Heart left ventricle (tissue), 16 donors: ENCODE measurements at regions not wholly inside any gene's neighbourhood (a gene's known extent, or its start where the extent isn't known, plus 50 kb on each side); places are given as distances from the start of the nearest gene placed in this dataset.

Experiments
- ATAC-seq, 4 donors: fragments of 200-7000 bp; cut with Tn5 transposase; one replicate each; pipeline ENCODE4 v1.9.1; 2020 to 2022; ENCODE audit warnings: moderate library complexity in 4 of 4, mild to moderate bottlenecking in 3 of 4, moderate number of reproducible peaks in 1 of 4
- DNase-seq, 5 donors: peaks; one replicate each; pipeline ENCODE4 v3.0.0-alpha.2; 2020
- H3K27ac ChIP-seq, 12 donors: fragments of 200-600 bp; sonication (generic) in 4 of 12; one replicate each; pipeline versions ENCODE4 v1.5.0 to v1.8.0; 2016 to 2022; ENCODE audit warnings: mild to moderate bottlenecking in 2 of 12
- H3K27me3 ChIP-seq, 9 donors: fragments of 200-600 bp; sonication (generic) in 2 of 9; one replicate each; pipeline versions ENCODE4 v1.5.1 to v1.8.0; 2016 to 2022; ENCODE audit warnings: mild to moderate bottlenecking in 3 of 9
- H3K36me3 ChIP-seq, 9 donors: fragments of 200-600 bp; sonication (generic) in 2 of 9; one replicate each; pipeline versions ENCODE4 v1.5.0 to v1.8.0; 2018 to 2022; ENCODE audit warnings: mild to moderate bottlenecking in 2 of 9
- H3K4me1 ChIP-seq, 12 donors: fragments of 200-600 bp; sonication (generic) in 4 of 12; one replicate each; pipeline versions ENCODE4 v1.5.0 to v1.8.0; 2016 to 2022; ENCODE audit warnings: mild to moderate bottlenecking in 3 of 12
- H3K4me3 ChIP-seq, 12 donors: fragments of 200-600 bp; sonication (generic) in 4 of 12; one replicate each; pipeline versions ENCODE4 v1.5.0 to v1.8.0; 2017 to 2022; ENCODE audit warnings: mild to moderate bottlenecking in 9 of 12, moderate library complexity in 4 of 12
- H3K9me3 ChIP-seq, 12 donors: fragments of 200-600 bp; sonication (generic) in 4 of 12; one replicate each; pipeline versions ENCODE4 v1.5.0 to v1.8.0; 2016 to 2022; ENCODE audit warnings: mild to moderate bottlenecking in 1 of 12
- CTCF ChIP-seq, 12 donors: fragments of 200-600 bp; sonication (generic) in 4 of 12; IDR thresholded peaks; one replicate each; pipeline versions ENCODE4 v1.5.0 to v1.8.0; 2018 to 2022; ENCODE audit warnings: antibody characterized with exemption in 12 of 12, mild to moderate bottlenecking in 5 of 12
- POLR2A ChIP-seq, 2 donors: fragments of 450-650 bp; IDR thresholded peaks; one replicate each; pipeline ENCODE4 v1.6.1; 2017; ENCODE audit warnings: antibody characterized with exemption in 2 of 2, mild to moderate bottlenecking in 2 of 2, moderate library complexity in 2 of 2
- WGBS, 4 donors: extraction: QIAGEN DNeasy Blood & Tissue Kit in 2 of 4; methylation state at CpG; one replicate each; pipeline versions ENCODE4 v1.1.5 to v1.1.7; 2013 to 2018; 5-methylcytosine and 5-hydroxymethylcytosine counted together
- intact Hi-C, 10 donors: fragments of 100-400 bp; cut with DNase I; formaldehyde crosslinking; loops; one replicate each; pipeline versions ENCODE4 v1.11.1 to v1.14.2; 2022
- donor health status: ischemic (EF 13 %, LVEDD 7.1; RV severe dilation, severe dysfunction).
- donor health status: healthy with polysubstance abuse.
- donor health status: DM: no; HTN: yes; CAD: no.
- donor health status: DM: no; HTN: no; CAD: no.
- donor health status: ischemic (EF 25% LVEDD 6.9; RV normal size, moderate dysfunction).
- donor health status: ischemic (EF 25% LVEDD 5.7; RV mildly dilated, moderate dysfunction).
- donor health status: healthy.
- donor health status: DM: yes; HTN: yes; CAD: no.
- donor health status: ischemic (EF 35%, LVEDD 5.7; RV mildly dilated, moderate dysfunction).
- donor health status: nonischemic (EF 11% LVEDD 7.7; RV severe dilation, severe dysfunction).
- donor health status: DM: yes; HTN: yes; CAD: no.
- donor health status: PGD.
- donor health status: ischemic (EF 29% LVEDD 5.4; RV normal size, mild dysfunction).
- donor health status: nonischemic (EF 23%, LVEDD 6.1; RV moderate dilation, normal function).

- intact Hi-C loops: loop anchor here in 3 of 10 donors (5.0 to 10.0 kb wide), 3 partner anchors 55 to 1900 kb away; no protein-coding TSS in a partner anchor
- peaks cover 0 to 2% (median 0%) of the 10 kb centered on the region in 12 donors for H3K9me3 ChIP-seq
- no peak for ATAC-seq
- peaks cover 0 to 3% (median 0%) of the 10 kb centered on the region in 12 donors for H3K4me1 ChIP-seq
- peak in 2 of 5 donors; percentile 12 to 68 for DNase-seq
- peaks cover 0 to 75% (median 5%) of the 10 kb centered on the region in 9 donors for H3K27me3 ChIP-seq
- no peak overlapping the region for H3K4me3 ChIP-seq
- WGBS, 4 donors: 58 to 66% (median 62%) methylated on average over 16 to 17 of the region's 17 CpGs
- no peak overlapping the region for H3K27ac ChIP-seq
- TF ChIP-seq POLR2A (IDR thresholded peaks at IDR 0.05) (no peak), CTCF (IDR thresholded peaks at IDR 0.05) (no peak)
- H3K36me3 ChIP-seq: no peaks in the 10 kb centered on the region
Measured at GRCh38 chr15:20352241-20353200, 189.1 kb downstream of the GOLGA6L6 start.

- intact Hi-C loops: loop anchor here in 3 of 10 donors (2.0 to 10.0 kb wide), 4 partner anchors 49 to 1901 kb away; no protein-coding TSS in a partner anchor
- peaks cover 0 to 12% (median 5%) of the 10 kb centered on the region in 12 donors for H3K9me3 ChIP-seq
- H3K27me3 ChIP-seq: peaks cover 0 to 71% (median 5%) of the 10 kb centered on the region in 9 donors
- WGBS, 4 donors: 52 to 59% (median 57%) methylated on average over 9 of the region's 9 CpGs
- no peak overlapping the region for H3K4me3 ChIP-seq
- TF ChIP-seq POLR2A (IDR thresholded peaks at IDR 0.05) (no peak), CTCF (IDR thresholded peaks at IDR 0.05) (no peak)
- no peaks in the 10 kb centered on the region for H3K36me3 ChIP-seq
- DNase-seq (peak in 3 of 5 donors; percentile 32 to 73 (median 36)), ATAC-seq (no peak)
- peaks cover 0 to 2% (median 0%) of the 10 kb centered on the region in 12 donors for H3K4me1 ChIP-seq
- no peak overlapping the region for H3K27ac ChIP-seq
Measured at GRCh38 chr15:20351448-20351971, 190.1 kb downstream of the GOLGA6L6 start.

GRCh38 chr15:20349774-20350498 is 191.7 kb downstream of the GOLGA6L6 start:
- ATAC-seq: peak in 1 of 4 donors; percentile 2
- DNase-seq: peak in 2 of 5 donors; percentile 20 to 72

More at GRCh38 chr15:20349774-20350498, 191.7 kb downstream of the GOLGA6L6 start:
- Histone ChIP-seq H3K9me3 (peaks cover 0 to 22% (median 8%) of the 10 kb centered on the region in 12 donors), H3K27ac (no peak overlapping the region), H3K36me3 (no peaks in the 10 kb centered on the region), H3K27me3 (peaks cover 0 to 66% (median 5%) of the 10 kb centered on the region in 9 donors), H3K4me1 (no peaks in the 10 kb centered on the region), H3K4me3 (no peak overlapping the region)
- intact Hi-C loops: loop anchor here in 3 of 10 donors (2.0 to 10.0 kb wide), 5 partner anchors 51 to 1902 kb away; no protein-coding TSS in a partner anchor
- WGBS, 4 donors: 68 to 84% (median 74%) methylated on average over 13 of the region's 13 CpGs
- no peak for TF ChIP-seq CTCF (IDR thresholded peaks at IDR 0.05)
- TF ChIP-seq POLR2A (IDR thresholded peaks at IDR 0.05): no peak
